Mucosa of rectum (tissue), 2 donors: ENCODE measurements at regions not wholly inside any gene's neighbourhood (a gene's known extent, or its start where the extent isn't known, plus 50 kb on each side); places are given as distances from the start of the nearest gene placed in this dataset.
"Not testable (repeated sequence)": the region's sequence is repeated elsewhere in the genome, so short reads cannot be mapped to it uniquely, and the experiment has no call there.

Source experiments
- H3K27ac ChIP-seq, 2 donors: one replicate each; pipeline ENCODE4 v1.7.0; 2013; ENCODE audit warnings: inconsistent platforms in 2 of 2, low read depth in 2 of 2, low read length in 2 of 2
- H3K27me3 ChIP-seq, 2 donors: one replicate each; pipeline ENCODE4 v1.7.0; 2013; ENCODE audit warnings: low read length in 2 of 2; ENCODE audit not compliant: control insufficient read depth in 2 of 2, insufficient read depth in 2 of 2
- H3K36me3 ChIP-seq, 2 donors: one replicate each; pipeline ENCODE4 v1.7.0; 2013; ENCODE audit warnings: low read length in 2 of 2; ENCODE audit not compliant: control insufficient read depth in 2 of 2, insufficient read depth in 2 of 2
- H3K4me1 ChIP-seq, 2 donors: one replicate each; pipeline ENCODE4 v1.7.0; 2013; ENCODE audit warnings: low read length in 2 of 2, mild to moderate bottlenecking in 1 of 2; ENCODE audit not compliant: control insufficient read depth in 2 of 2, insufficient read depth in 2 of 2
- H3K4me3 ChIP-seq, 2 donors: one replicate each; pipeline ENCODE4 v1.7.0; 2013; ENCODE audit warnings: low read length in 2 of 2
- H3K9ac ChIP-seq, 2 donors: one replicate each; pipeline ENCODE4 v1.7.0; 2013; ENCODE audit warnings: low read length in 2 of 2, low read depth in 1 of 2, mild to moderate bottlenecking in 1 of 2
- H3K9me3 ChIP-seq, 2 donors: one replicate each; pipeline ENCODE4 v1.7.0; 2013; ENCODE audit warnings: low read length in 2 of 2; ENCODE audit not compliant: control insufficient read depth in 2 of 2
- donor health status: healthy.
- donor health status: Normal muscosa, but diverticular disease.

- Histone ChIP-seq H3K27ac (no peak overlapping the region), H3K4me3 (no peak overlapping the region), H3K27me3 (no peaks in the 10 kb centered on the region), H3K9ac (no peak overlapping the region), H3K36me3 (no peaks in the 10 kb centered on the region), H3K4me1 (no peaks in the 10 kb centered on the region), H3K9me3 (peaks cover 0 to 3% of the 10 kb centered on the region in 2 donors)
Measured at GRCh38 chr12:97701901-97702300, 239.3 kb downstream of the RMST start.

- Histone ChIP-seq H3K4me3 (no peak overlapping the region), H3K9me3 (no peaks in the 10 kb centered on the region), H3K9ac (no peak overlapping the region), H3K27me3 (no peaks in the 10 kb centered on the region), H3K36me3 (no peaks in the 10 kb centered on the region), H3K4me1 (no peaks in the 10 kb centered on the region), H3K27ac (no peak overlapping the region)
Measured at GRCh38 chr12:97711392-97711791, 248.8 kb downstream of the RMST start.

GRCh38 chr12:97713270-97713669 lies 250.7 kb downstream of the RMST start:
- Histone ChIP-seq H3K36me3 (no peaks in the 10 kb centered on the region), H3K9me3 (no peaks in the 10 kb centered on the region), H3K27me3 (no peaks in the 10 kb centered on the region), H3K4me1 (no peaks in the 10 kb centered on the region), H3K4me3 (no peak overlapping the region), H3K9ac (no peak overlapping the region), H3K27ac (no peak overlapping the region)

GRCh38 chr12:97714107-97714563 lies 251.5 kb downstream of the RMST start:
- H3K27ac ChIP-seq: no peak overlapping the region

GRCh38 chr12:97716356-97716755 lies 253.8 kb downstream of the RMST start:
- H3K27me3 ChIP-seq: no peaks in the 10 kb centered on the region
- H3K4me1 ChIP-seq: no peaks in the 10 kb centered on the region
- H3K9me3 ChIP-seq: no peaks in the 10 kb centered on the region
- no peak overlapping the region for H3K27ac ChIP-seq
- no peak overlapping the region for H3K9ac ChIP-seq
- no peaks in the 10 kb centered on the region for H3K36me3 ChIP-seq
- H3K4me3 ChIP-seq: no peak overlapping the region

More at GRCh38 chr12:97714107-97714563, 251.5 kb downstream of the RMST start:
- H3K4me3 ChIP-seq: no peak overlapping the region
- no peaks in the 10 kb centered on the region for H3K9me3 ChIP-seq
- no peaks in the 10 kb centered on the region for H3K36me3 ChIP-seq
- H3K9ac ChIP-seq: no peak overlapping the region
- H3K4me1 ChIP-seq: no peaks in the 10 kb centered on the region
- no peaks in the 10 kb centered on the region for H3K27me3 ChIP-seq

GRCh38 chr12:97723801-97724200 lies 261.2 kb downstream of the RMST start:
- H3K9ac ChIP-seq, H3K9me3 ChIP-seq, H3K36me3 ChIP-seq, H3K27ac ChIP-seq, H3K27me3 ChIP-seq, H3K4me3 ChIP-seq, H3K4me1 ChIP-seq: not testable (repeated sequence)

GRCh38 chr12:97745406-97746101 lies 282.9 kb downstream of the RMST start:
- no peak overlapping the region for H3K27ac ChIP-seq

GRCh38 chr12:97748298-97748697 lies 285.7 kb downstream of the RMST start:
- no peaks in the 10 kb centered on the region for H3K4me1 ChIP-seq
- H3K9me3 ChIP-seq: no peaks in the 10 kb centered on the region
- no peak overlapping the region for H3K4me3 ChIP-seq
- H3K27me3 ChIP-seq: no peaks in the 10 kb centered on the region
- no peaks in the 10 kb centered on the region for H3K36me3 ChIP-seq
- no peak overlapping the region for H3K9ac ChIP-seq
- no peak overlapping the region for H3K27ac ChIP-seq

More at GRCh38 chr12:97745406-97746101, 282.9 kb downstream of the RMST start:
- H3K9me3 ChIP-seq: no peaks in the 10 kb centered on the region
- no peaks in the 10 kb centered on the region for H3K36me3 ChIP-seq
- H3K9ac ChIP-seq: no peak overlapping the region
- H3K27me3 ChIP-seq: no peaks in the 10 kb centered on the region
- H3K4me3 ChIP-seq: no peak overlapping the region
- no peaks in the 10 kb centered on the region for H3K4me1 ChIP-seq

- Histone ChIP-seq H3K9ac (no peak overlapping the region), H3K4me1 (no peaks in the 10 kb centered on the region), H3K36me3 (no peaks in the 10 kb centered on the region), H3K27ac (no peak overlapping the region), H3K4me3 (no peak overlapping the region), H3K9me3 (no peaks in the 10 kb centered on the region), H3K27me3 (no peaks in the 10 kb centered on the region)
Measured at GRCh38 chr12:97751704-97752103, 289.1 kb downstream of the RMST start.

- Histone ChIP-seq H3K27me3 (no peaks in the 10 kb centered on the region), H3K9me3 (no peaks in the 10 kb centered on the region), H3K4me3 (no peak overlapping the region), H3K4me1 (no peaks in the 10 kb centered on the region), H3K9ac (no peak overlapping the region), H3K36me3 (no peaks in the 10 kb centered on the region), H3K27ac (no peak overlapping the region)
Measured at GRCh38 chr12:97752129-97752528, 289.5 kb downstream of the RMST start.
